Mesendoderm (in vitro differentiated cells): ENCODE measurements at regions not wholly inside any gene's neighbourhood (a gene's known extent, or its start where the extent isn't known, plus 50 kb on each side); places are given as distances from the start of the nearest gene placed in this dataset.

Experiments
- DNase-seq: peaks from one replicate; pipeline ENCODE4 v3.0.0; 2013
- H2AK5ac ChIP-seq: 2 replicates; pipeline ENCODE4 v1.6.1; 2013; ENCODE audit warnings: low read length, inconsistent platforms
- H2BK120ac ChIP-seq: 2 replicates; pipeline ENCODE4 v1.6.1; 2013; ENCODE audit warnings: low read depth, mild to moderate bottlenecking, low read length, moderate library complexity, mixed read lengths
- H2BK15ac ChIP-seq: replicated peaks from 2 replicates; pipeline ENCODE4 v1.6.1; 2013; ENCODE audit warnings: low read depth, mild to moderate bottlenecking, moderate library complexity
- H2BK5ac ChIP-seq: 2 replicates; pipeline ENCODE4 v1.6.1; 2013; ENCODE audit warnings: low read length, inconsistent platforms
- H3K18ac ChIP-seq: 2 replicates; pipeline ENCODE4 v1.6.1; 2013; ENCODE audit warnings: mild to moderate bottlenecking, low read length, mixed read lengths
- H3K23ac ChIP-seq: one replicate; pipeline ENCODE4 v1.6.1; 2013; ENCODE audit warnings: low read length
- H3K27ac ChIP-seq: 2 replicates; pipeline ENCODE4 v1.5.1; 2013; ENCODE audit warnings: low read depth, mild to moderate bottlenecking, inconsistent platforms, low read length, moderate library complexity
- H3K27me3 ChIP-seq: 2 replicates; pipeline ENCODE4 v1.6.1; 2013; ENCODE audit warnings: low read length, control low read depth, mild to moderate bottlenecking, inconsistent platforms; ENCODE audit not compliant: insufficient read depth, poor library complexity
- H3K36me3 ChIP-seq: 2 replicates; pipeline ENCODE4 v1.6.1; 2013; ENCODE audit warnings: low read length, inconsistent platforms; ENCODE audit not compliant: control insufficient read depth, insufficient read depth
- H3K4ac ChIP-seq: one replicate; pipeline ENCODE4 v1.6.1; 2013; ENCODE audit warnings: low read depth, mild to moderate bottlenecking, low read length, moderate library complexity
- H3K4me1 ChIP-seq: 2 replicates; pipeline ENCODE4 v1.6.1; 2013; ENCODE audit warnings: low read depth, low read length, inconsistent platforms; ENCODE audit not compliant: control insufficient read depth
- H3K4me2 ChIP-seq: 2 replicates; pipeline ENCODE4 v1.6.1; 2013; ENCODE audit warnings: low read length
- H3K4me3 ChIP-seq: 2 replicates; pipeline ENCODE4 v1.5.1; 2013; ENCODE audit warnings: mild to moderate bottlenecking, low read length
- H3K56ac ChIP-seq: one replicate; pipeline ENCODE4 v1.6.1; 2013; ENCODE audit warnings: low read length
- H3K79me1 ChIP-seq: 2 replicates; pipeline ENCODE4 v1.6.1; 2013; ENCODE audit warnings: low read length, inconsistent platforms
- H3K79me2 ChIP-seq: 2 replicates; pipeline ENCODE4 v1.6.1; 2013; ENCODE audit warnings: mild to moderate bottlenecking, low read length; ENCODE audit not compliant: control insufficient read depth, insufficient read depth
- H3K9ac ChIP-seq: 2 replicates; pipeline ENCODE4 v1.6.1; 2013; ENCODE audit warnings: low read length, inconsistent platforms
- H4K5ac ChIP-seq: one replicate; pipeline ENCODE4 v1.6.1; 2013; ENCODE audit warnings: low read length
- H4K8ac ChIP-seq: one replicate; pipeline ENCODE4 v1.6.1; 2013; ENCODE audit warnings: low read depth, mild to moderate bottlenecking, control low read depth, low read length, moderate library complexity
- WGBS: extraction: QIAGEN DNeasy Blood & Tissue Kit; methylation state at CpG from one replicate; pipeline ENCODE4 v1.1.7; 2013; ENCODE audit warnings: low lambda C conversion rate, missing lambda C conversion rate; ENCODE audit not compliant: insufficient coverage; ENCODE audit errors: extremely low coverage; 5-methylcytosine and 5-hydroxymethylcytosine counted together

- Histone ChIP-seq H3K18ac (no peak overlapping the region), H3K4me3 (no peak overlapping the region), H3K4ac (no peak overlapping the region), H3K79me2 (no peaks in the 10 kb centered on the region), H2BK5ac (no peak overlapping the region), H4K5ac (no peak overlapping the region), H3K9ac (no peak overlapping the region), H2AK5ac (no peak overlapping the region), H2BK15ac (no peak overlapping the region), H3K27me3 (no peaks in the 10 kb centered on the region), H4K8ac (no peak overlapping the region), H3K23ac (no peak overlapping the region), H3K56ac (no peak overlapping the region), H3K79me1 (no peaks in the 10 kb centered on the region), H3K27ac (no peak overlapping the region), H3K4me1 (no peaks in the 10 kb centered on the region), H3K36me3 (no peaks in the 10 kb centered on the region), H2BK120ac (no peak overlapping the region), H3K4me2 (no peak overlapping the region)
- no CpG with 5 or more reads among the region's 2 CpGs for WGBS
- no peak for DNase-seq
Observed at GRCh38 chr3:180277041-180277440, 240.3 kb upstream of the PEX5L start.

GRCh38 chr3:180278583-180279188 lies 241.9 kb upstream of the PEX5L start:
- Histone ChIP-seq H3K36me3 (no peaks in the 10 kb centered on the region), H3K9ac (no peak overlapping the region), H3K23ac (no peak overlapping the region), H3K18ac (no peak overlapping the region), H3K4ac (no peak overlapping the region), H4K5ac (no peak overlapping the region), H3K27ac (no peak overlapping the region), H3K27me3 (no peaks in the 10 kb centered on the region), H2AK5ac (no peak overlapping the region), H3K79me2 (no peaks in the 10 kb centered on the region), H2BK120ac (no peak overlapping the region), H3K4me3 (no peak overlapping the region), H3K4me2 (no peak overlapping the region), H3K79me1 (no peaks in the 10 kb centered on the region), H3K4me1 (no peaks in the 10 kb centered on the region), H3K56ac (no peak overlapping the region), H4K8ac (no peak overlapping the region), H2BK15ac (no peak overlapping the region), H2BK5ac (no peak overlapping the region)
- WGBS = no CpG with 5 or more reads among the region's 2 CpGs
- no peak for DNase-seq

GRCh38 chr3:180280555-180280954 lies 243.8 kb upstream of the PEX5L start:
- Histone ChIP-seq H3K56ac (no peak overlapping the region), H3K4ac (no peak overlapping the region), H3K4me3 (no peak overlapping the region), H3K79me2 (no peaks in the 10 kb centered on the region), H2BK120ac (no peak overlapping the region), H3K9ac (no peak overlapping the region), H2BK15ac (no peak overlapping the region), H3K18ac (no peak overlapping the region), H3K23ac (no peak overlapping the region), H3K27ac (no peak overlapping the region), H2AK5ac (no peak overlapping the region), H3K79me1 (no peaks in the 10 kb centered on the region), H3K27me3 (no peaks in the 10 kb centered on the region), H2BK5ac (no peak overlapping the region), H4K8ac (no peak overlapping the region), H3K4me1 (no peaks in the 10 kb centered on the region), H3K4me2 (no peak overlapping the region), H3K36me3 (no peaks in the 10 kb centered on the region), H4K5ac (no peak overlapping the region)
- WGBS = no CpG with 5 or more reads among the region's 1 CpG
- DNase-seq = no peak

- Histone ChIP-seq H3K4me3 (no peak overlapping the region), H4K5ac (no peak overlapping the region), H3K9ac (no peak overlapping the region), H3K27me3 (no peaks in the 10 kb centered on the region), H3K79me1 (no peaks in the 10 kb centered on the region), H3K18ac (no peak overlapping the region), H3K23ac (no peak overlapping the region), H2BK5ac (no peak overlapping the region), H3K4me1 (no peaks in the 10 kb centered on the region), H3K4me2 (no peak overlapping the region), H3K36me3 (no peaks in the 10 kb centered on the region), H3K4ac (no peak overlapping the region), H3K27ac (no peak overlapping the region), H3K79me2 (no peaks in the 10 kb centered on the region), H3K56ac (no peak overlapping the region), H2AK5ac (no peak overlapping the region), H2BK15ac (no peak overlapping the region), H4K8ac (no peak overlapping the region), H2BK120ac (no peak overlapping the region)
- no peak for DNase-seq
Observed at GRCh38 chr3:180282386-180282785, 245.6 kb upstream of the PEX5L start.

GRCh38 chr3:180283251-180283650 lies 246.5 kb upstream of the PEX5L start:
- Histone ChIP-seq H4K8ac (no peak overlapping the region), H3K36me3 (no peaks in the 10 kb centered on the region), H2BK15ac (no peak overlapping the region), H3K27ac (no peak overlapping the region), H3K27me3 (no peaks in the 10 kb centered on the region), H4K5ac (no peak overlapping the region), H3K23ac (no peak overlapping the region), H3K4me2 (no peak overlapping the region), H3K9ac (no peak overlapping the region), H3K56ac (no peak overlapping the region), H2BK120ac (no peak overlapping the region), H3K18ac (no peak overlapping the region), H3K4ac (no peak overlapping the region), H3K4me3 (no peak overlapping the region), H2BK5ac (no peak overlapping the region), H2AK5ac (no peak overlapping the region), H3K79me2 (no peaks in the 10 kb centered on the region), H3K79me1 (no peaks in the 10 kb centered on the region), H3K4me1 (no peaks in the 10 kb centered on the region)
- WGBS = no CpG with 5 or more reads among the region's 3 CpGs
- DNase-seq = no peak

GRCh38 chr3:180284331-180285110 lies 247.8 kb upstream of the PEX5L start:
- no peak overlapping the region for H2BK120ac ChIP-seq
- H3K27ac ChIP-seq = no peak overlapping the region
- H3K4ac ChIP-seq = no peak overlapping the region
- H3K36me3 ChIP-seq = no peaks in the 10 kb centered on the region
- no peaks in the 10 kb centered on the region for H3K79me2 ChIP-seq
- H3K79me1 ChIP-seq = no peaks in the 10 kb centered on the region
- H2BK5ac ChIP-seq = no peak overlapping the region
- H3K27me3 ChIP-seq = no peaks in the 10 kb centered on the region
- H3K4me3 ChIP-seq = no peak overlapping the region
- H3K4me1 ChIP-seq = no peaks in the 10 kb centered on the region
- H3K56ac ChIP-seq = no peak overlapping the region
- no peak overlapping the region for H3K18ac ChIP-seq
- H4K5ac ChIP-seq = no peak overlapping the region
- no peak overlapping the region for H3K23ac ChIP-seq
- H3K9ac ChIP-seq = no peak overlapping the region
- no peak overlapping the region for H4K8ac ChIP-seq
- DNase-seq = no peak
- WGBS = no CpG with 5 or more reads among the region's 2 CpGs
- no peak overlapping the region for H2BK15ac ChIP-seq
- H2AK5ac ChIP-seq = no peak overlapping the region
- H3K4me2 ChIP-seq = no peak overlapping the region
